22Rv1 (cell line): ENCODE measurements at regions not wholly inside any gene's neighbourhood (a gene's known extent, or its start where the extent isn't known, plus 50 kb on each side); places are given as distances from the start of the nearest gene placed in this dataset.

Experiments
- H3K27ac ChIP-seq: fragments of 450-650 bp; 2 replicates; pipeline ENCODE4 v1.5.1; 2017
- ZFX ChIP-seq: fragments of 450-650 bp; IDR thresholded peaks from 2 replicates; pipeline ENCODE4 v1.6.1; 2017; ENCODE audit warnings: antibody characterized with exemption, borderline replicate concordance
- TF ChIP-seq, protein P1 (sequence below): fragments of 450-650 bp; IDR thresholded peaks from 2 replicates; pipeline ENCODE4 v1.5.1; 2017; ENCODE audit warnings: mild to moderate bottlenecking

DNA sequence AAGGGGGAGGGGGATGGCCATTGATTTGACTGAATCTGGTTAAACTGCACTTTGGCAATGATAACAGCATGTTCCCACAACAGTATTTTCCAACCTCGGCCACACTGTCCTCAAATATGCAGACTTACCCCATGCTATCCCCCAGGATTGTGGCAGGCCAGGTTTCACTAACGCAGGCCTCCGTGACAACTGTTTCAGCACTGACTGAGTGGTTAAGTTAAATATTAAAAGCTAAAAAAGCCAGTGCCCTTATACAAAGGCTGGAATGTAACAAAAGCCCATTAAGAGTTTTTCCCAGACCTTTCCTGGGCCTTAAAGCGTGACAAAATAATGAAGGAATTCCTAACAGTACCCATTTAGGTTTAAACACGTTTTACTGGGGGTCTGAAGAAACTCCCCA, 202.9 kb downstream of the USP25 start:
- H3K27ac ChIP-seq, result no peak overlapping the region
- TF ChIP-seq, protein P1, sequence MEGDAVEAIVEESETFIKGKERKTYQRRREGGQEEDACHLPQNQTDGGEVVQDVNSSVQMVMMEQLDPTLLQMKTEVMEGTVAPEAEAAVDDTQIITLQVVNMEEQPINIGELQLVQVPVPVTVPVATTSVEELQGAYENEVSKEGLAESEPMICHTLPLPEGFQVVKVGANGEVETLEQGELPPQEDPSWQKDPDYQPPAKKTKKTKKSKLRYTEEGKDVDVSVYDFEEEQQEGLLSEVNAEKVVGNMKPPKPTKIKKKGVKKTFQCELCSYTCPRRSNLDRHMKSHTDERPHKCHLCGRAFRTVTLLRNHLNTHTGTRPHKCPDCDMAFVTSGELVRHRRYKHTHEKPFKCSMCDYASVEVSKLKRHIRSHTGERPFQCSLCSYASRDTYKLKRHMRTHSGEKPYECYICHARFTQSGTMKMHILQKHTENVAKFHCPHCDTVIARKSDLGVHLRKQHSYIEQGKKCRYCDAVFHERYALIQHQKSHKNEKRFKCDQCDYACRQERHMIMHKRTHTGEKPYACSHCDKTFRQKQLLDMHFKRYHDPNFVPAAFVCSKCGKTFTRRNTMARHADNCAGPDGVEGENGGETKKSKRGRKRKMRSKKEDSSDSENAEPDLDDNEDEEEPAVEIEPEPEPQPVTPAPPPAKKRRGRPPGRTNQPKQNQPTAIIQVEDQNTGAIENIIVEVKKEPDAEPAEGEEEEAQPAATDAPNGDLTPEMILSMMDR, result no peak

DNA sequence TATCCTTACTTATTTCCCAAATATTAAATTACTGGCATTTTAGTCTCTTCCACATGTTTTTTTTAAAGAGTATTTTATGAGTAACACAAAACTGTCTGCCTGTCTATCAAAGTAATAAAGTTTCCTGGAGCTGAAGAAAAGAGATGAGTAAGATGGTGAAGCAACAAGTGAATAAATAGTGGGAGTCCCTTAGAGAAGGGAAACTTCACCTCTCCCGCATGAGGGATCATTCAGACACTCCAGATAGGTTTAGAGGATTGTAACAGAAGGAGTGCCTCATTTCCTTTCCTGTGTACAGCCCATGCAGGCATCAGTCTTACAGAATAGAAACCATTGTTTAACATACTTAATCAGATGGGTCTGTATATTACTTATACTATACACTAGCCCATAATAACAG, 205.7 kb downstream of the USP25 start:
- TF ChIP-seq, protein P1, result no peak
- TF ChIP-seq ZFX, result no peak
- H3K27ac ChIP-seq, result no peak overlapping the region

DNA sequence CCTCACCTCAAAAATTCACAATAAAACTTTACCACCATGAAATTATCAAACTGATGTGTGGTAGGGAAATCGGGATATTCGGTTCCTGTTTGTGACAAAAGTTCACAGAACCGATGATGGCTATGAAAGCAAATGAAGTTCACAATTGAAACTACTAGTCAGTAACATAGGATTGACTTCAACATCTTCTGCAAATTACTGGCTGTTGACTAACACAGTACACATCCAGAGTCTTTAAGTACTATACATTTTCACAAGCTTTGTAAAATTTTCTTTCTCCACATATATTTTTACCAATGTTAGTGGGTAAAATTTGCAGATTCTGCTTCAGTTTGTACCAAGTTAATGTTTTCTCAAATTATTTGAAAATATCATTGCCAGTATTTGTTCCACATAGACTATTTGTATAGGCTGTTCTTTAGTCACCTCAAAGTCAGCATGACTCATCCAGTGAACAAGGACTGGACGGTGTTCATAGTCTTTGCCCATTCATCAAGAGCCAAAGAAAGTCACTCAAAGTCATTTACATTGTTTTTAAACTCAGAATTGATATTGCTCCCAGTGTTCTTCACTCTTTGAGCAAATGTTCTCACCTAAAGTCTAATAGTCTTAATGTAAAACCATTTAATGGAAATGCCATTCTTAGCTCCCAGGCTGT, 213.4 kb downstream of the USP25 start:
- TF ChIP-seq, protein P1, result no peak
- no peak for TF ChIP-seq ZFX
- no peak overlapping the region for H3K27ac ChIP-seq

DNA sequence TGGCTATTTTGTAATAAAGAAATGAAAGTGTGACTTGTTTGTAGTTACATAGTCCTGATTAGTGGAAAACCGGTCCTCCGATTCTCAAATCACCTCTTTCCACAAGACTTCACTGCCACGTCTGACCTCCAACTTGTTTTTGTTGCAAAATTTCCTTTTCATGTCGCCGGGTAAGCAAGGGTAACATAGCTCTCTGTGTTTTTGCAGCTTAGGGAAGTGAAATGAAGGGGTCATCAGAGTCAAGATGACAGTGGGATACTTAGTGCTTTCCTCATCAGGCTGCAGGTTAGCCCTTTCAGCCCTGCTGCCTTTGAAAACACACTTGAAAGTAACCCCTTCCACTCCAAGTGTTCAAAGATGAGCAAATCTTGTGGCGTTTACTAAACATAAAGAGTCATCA, 217.9 kb downstream of the USP25 start:
- H3K27ac ChIP-seq, result no peak overlapping the region
- TF ChIP-seq ZFX, result no peak
- TF ChIP-seq, protein P1, result no peak

DNA sequence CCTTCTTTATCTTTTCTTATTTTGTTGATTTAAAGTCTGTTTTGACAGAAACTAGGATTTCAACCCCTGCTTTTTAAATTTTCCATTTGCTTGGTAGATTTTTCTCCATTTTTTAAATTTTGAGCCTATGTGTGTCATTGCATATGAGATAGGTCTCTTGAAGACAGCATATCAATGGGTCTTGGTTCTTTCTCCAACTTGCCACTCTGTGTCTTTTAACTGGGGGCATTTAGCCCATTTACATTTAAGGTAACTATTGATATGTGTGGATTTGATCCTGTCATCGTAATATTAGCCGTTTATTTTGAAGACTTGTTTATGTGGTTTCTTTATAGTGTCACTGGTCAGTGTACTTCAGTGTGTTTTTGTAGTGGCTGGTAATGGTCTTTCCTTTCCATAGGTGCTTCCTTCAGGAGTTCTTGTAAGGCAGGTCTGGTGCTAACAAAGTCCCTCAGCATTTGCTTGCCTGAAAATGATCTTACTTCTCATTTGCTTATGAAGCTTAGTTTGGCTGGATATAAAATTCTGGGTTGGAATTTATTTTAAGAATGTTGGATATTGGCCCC, 223.9 kb downstream of the USP25 start:
- no peak overlapping the region for H3K27ac ChIP-seq
- TF ChIP-seq, protein P1, result no peak
- TF ChIP-seq ZFX, result no peak

DNA sequence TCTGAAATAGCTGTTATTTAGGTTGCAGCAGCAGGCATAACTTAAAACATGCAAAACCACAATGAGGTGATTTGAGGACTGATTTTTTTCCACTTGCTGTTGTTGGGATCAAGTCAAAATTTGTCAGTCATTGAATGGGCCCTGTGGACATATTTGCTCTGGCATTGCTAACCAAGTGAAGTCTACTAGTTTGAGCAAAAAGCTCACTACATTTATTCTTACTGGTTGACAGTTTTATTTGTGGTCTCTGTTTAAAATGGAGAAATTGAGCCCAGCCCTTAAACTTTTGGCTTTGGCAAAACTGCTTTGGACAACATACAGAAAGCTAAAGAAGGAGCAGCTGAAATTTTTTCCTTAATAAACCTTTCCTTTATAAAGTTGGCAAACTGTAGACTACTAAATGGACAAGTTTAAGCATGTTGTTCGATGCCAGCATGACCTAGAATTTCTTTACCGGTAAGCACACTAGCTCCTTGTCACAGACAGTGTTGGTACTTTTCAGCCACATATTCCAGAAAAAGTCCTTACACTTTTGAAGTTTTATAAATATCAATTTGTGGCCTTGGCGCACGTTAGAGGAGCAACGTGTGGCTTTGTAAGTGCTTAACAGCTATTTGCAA, 234.6 kb downstream of the USP25 start:
- TF ChIP-seq, protein P1, result no peak
- no peak for TF ChIP-seq ZFX
- H3K27ac ChIP-seq, result no peak overlapping the region

DNA sequence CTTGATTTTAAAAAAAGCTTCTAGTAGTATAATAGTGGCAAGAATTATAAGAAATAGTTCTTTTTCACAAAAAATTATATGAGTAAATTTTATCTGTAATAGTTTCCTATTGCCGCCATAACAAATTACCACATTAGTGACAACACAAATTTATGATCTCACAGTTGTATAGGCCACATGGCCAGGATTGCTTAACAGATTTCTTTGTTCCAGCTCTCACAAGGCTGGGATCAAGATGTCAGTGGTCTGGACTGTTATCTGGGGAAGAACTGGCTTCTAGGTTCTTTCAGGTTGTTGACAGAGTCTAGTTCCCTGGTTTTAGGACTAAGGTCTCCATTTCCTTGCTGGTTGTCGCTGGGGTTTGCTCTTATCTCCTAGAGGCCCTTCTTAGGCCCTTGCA, 236.4 kb downstream of the USP25 start:
- TF ChIP-seq ZFX, result no peak
- TF ChIP-seq, protein P1, result no peak
- no peak overlapping the region for H3K27ac ChIP-seq
